PC-9 (cell line): ENCODE measurements at regions not wholly inside any gene's neighbourhood (a gene's known extent, or its start where the extent isn't known, plus 50 kb on each side); places are given as distances from the start of the nearest gene placed in this dataset.

Source experiments
- BruUV-seq: library from RNA; stranded (reverse); fragments of 400-500 nt; replicated peaks from 2 replicates; lab custom pipeline; 2021; lab: Mats Ljungman, UMichigan
- CTCF ChIA-PET: fragments of 300-600 bp; sonication (Branson Sonifier 250); formaldehyde crosslinking; loops from one replicate; lab custom pipeline; 2022; ENCODE audit warnings: antibody characterized with exemption; lab: Charles Lee
- POLR2A ChIA-PET: fragments of 300-600 bp; sonication (Branson Sonifier 250); formaldehyde crosslinking; loops from one replicate; lab custom pipeline; 2022; ENCODE audit warnings: antibody characterized with exemption; ENCODE audit not compliant: unreplicated experiment; lab: Charles Lee
- DNase-seq, 2 experiments: peaks; one replicate each; pipeline versions ENCODE4 v3.0.0 to v3.0.0-alpha.2; 2015 to 2022; ENCODE audit warnings: mixed read lengths in 1 of 2
- H2AFZ ChIP-seq: fragments of 200-600 bp; sonication (generic); 2 replicates; pipeline ENCODE4 v1.8.1; 2017; ENCODE audit warnings: antibody characterized with exemption
- H3F3A ChIP-seq: fragments of 200-600 bp; sonication (generic); 2 replicates; pipeline ENCODE4 v1.8.1; 2017; ENCODE audit warnings: antibody characterized with exemption, mild to moderate bottlenecking, low read depth; ENCODE audit not compliant: insufficient read depth
- H3K27ac ChIP-seq: fragments of 200-600 bp; sonication (generic); 2 replicates; pipeline ENCODE4 v1.6.1; 2016; ENCODE audit warnings: mixed run types
- H3K27me3 ChIP-seq: fragments of 200-600 bp; sonication (generic); 2 replicates; pipeline ENCODE4 v1.6.1; 2016; ENCODE audit warnings: low read depth, mixed run types; ENCODE audit not compliant: insufficient read depth
- H3K36me3 ChIP-seq: fragments of 200-600 bp; sonication (generic); 2 replicates; pipeline ENCODE4 v1.6.1; 2016; ENCODE audit warnings: low read depth, mixed run types
- H3K4me1 ChIP-seq: fragments of 200-600 bp; sonication (generic); replicated peaks from 2 replicates; pipeline ENCODE4 v1.6.1; 2016; ENCODE audit warnings: mixed run types; ENCODE audit not compliant: insufficient read depth
- H3K4me2 ChIP-seq: fragments of 200-600 bp; sonication (generic); 2 replicates; pipeline ENCODE4 v1.6.1; 2017; ENCODE audit warnings: mixed run types
- H3K4me3 ChIP-seq: fragments of 200-600 bp; sonication (generic); 2 replicates; pipeline ENCODE4 v1.6.1; 2016; ENCODE audit warnings: mixed run types
- H3K79me2 ChIP-seq: fragments of 200-600 bp; sonication (generic); 2 replicates; pipeline ENCODE4 v1.6.1; 2017; ENCODE audit warnings: low read depth, mixed run types
- H3K9me2 ChIP-seq: fragments of 200-600 bp; sonication (generic); 2 replicates; pipeline ENCODE4 v1.8.1; 2017; ENCODE audit warnings: mild to moderate bottlenecking; ENCODE audit not compliant: insufficient read depth
- H3K9me3 ChIP-seq: fragments of 200-600 bp; sonication (generic); 2 replicates; pipeline ENCODE4 v1.8.1; 2016; ENCODE audit warnings: low read depth; ENCODE audit not compliant: insufficient read depth
- H4K20me1 ChIP-seq: fragments of 200-600 bp; sonication (generic); 2 replicates; pipeline ENCODE4 v1.8.1; 2017; ENCODE audit not compliant: insufficient read depth
- EZH2 ChIP-seq: fragments of 200-600 bp; sonication (generic); IDR thresholded peaks from 2 replicates; pipeline ENCODE4 v1.8.0; 2017; ENCODE audit warnings: antibody characterized with exemption, low read depth
- intact Hi-C: fragments of 100-400 bp; cut with micrococcal nuclease; formaldehyde crosslinking; loops from one replicate; pipeline ENCODE4 v1.10.0; 2022; ENCODE audit not compliant: unreplicated experiment
- TF ChIP-seq, protein P1 (sequence below): fragments of 200-600 bp; sonication (generic); conservative IDR thresholded peaks from 2 replicates; pipeline ENCODE4 v1.6.1; 2017; ENCODE audit warnings: mixed run types, antibody characterized with exemption, mild to moderate bottlenecking, moderate library complexity

DNA sequence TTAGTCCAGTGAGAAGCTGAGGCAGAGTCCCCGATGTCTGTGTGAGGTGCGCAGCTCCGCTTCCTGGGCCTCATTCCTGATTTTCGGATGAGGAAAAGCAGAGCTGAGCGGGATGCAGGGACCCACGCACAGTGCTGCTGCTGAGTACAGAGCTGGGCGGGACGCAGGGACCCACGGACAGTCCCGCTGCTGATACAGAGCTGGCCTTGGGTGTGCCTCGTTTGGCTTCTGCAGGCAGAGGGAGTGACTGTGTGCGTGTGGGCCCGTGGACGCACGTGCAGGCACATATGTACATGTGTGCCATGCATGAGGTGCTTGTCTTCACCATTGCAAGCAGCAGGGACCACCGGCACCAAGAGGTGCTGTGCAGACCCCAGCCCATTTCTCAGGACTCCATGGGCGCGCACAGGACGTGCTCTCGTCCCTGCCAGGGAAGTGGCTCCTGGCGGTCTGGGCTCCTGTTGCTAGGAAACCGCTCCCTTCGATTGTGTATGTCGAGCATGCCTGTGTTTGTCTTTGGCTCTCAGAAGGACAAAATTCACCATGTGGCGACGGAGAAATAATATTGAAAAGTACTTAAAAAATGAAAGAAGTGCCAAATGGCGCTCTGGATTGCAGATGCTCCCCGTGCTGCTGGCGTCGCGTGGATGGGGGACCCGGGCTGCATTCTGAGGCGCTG lies 303.8 kb upstream of the MKI67 start:
- BruUV-seq, result no TSS peak
- Histone ChIP-seq H3K4me3 (no peak overlapping the region), H3K27me3 (peaks cover 30% of the 10 kb centered on the region; the same call in 1 of the 2 replicates), H2AFZ (no peak overlapping the region), H3K4me2 (no peak overlapping the region), H3K9me2 (no peaks in the 10 kb centered on the region), H3K79me2 (no peaks in the 10 kb centered on the region), H3K4me1 (no peaks in the 10 kb centered on the region), H3F3A (no peaks in the 10 kb centered on the region), H3K36me3 (no peaks in the 10 kb centered on the region), H4K20me1 (no peaks in the 10 kb centered on the region), H3K27ac (no peak overlapping the region), H3K9me3 (no peaks in the 10 kb centered on the region)
- ChIA-PET CTCF (no interaction called here), POLR2A (no interaction called here)
- TF ChIP-seq, protein P1, sequence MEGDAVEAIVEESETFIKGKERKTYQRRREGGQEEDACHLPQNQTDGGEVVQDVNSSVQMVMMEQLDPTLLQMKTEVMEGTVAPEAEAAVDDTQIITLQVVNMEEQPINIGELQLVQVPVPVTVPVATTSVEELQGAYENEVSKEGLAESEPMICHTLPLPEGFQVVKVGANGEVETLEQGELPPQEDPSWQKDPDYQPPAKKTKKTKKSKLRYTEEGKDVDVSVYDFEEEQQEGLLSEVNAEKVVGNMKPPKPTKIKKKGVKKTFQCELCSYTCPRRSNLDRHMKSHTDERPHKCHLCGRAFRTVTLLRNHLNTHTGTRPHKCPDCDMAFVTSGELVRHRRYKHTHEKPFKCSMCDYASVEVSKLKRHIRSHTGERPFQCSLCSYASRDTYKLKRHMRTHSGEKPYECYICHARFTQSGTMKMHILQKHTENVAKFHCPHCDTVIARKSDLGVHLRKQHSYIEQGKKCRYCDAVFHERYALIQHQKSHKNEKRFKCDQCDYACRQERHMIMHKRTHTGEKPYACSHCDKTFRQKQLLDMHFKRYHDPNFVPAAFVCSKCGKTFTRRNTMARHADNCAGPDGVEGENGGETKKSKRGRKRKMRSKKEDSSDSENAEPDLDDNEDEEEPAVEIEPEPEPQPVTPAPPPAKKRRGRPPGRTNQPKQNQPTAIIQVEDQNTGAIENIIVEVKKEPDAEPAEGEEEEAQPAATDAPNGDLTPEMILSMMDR, result no peak
- no peak for TF ChIP-seq EZH2
- DNase-seq, result no peak
- intact Hi-C loops, result no loop called here

DNA sequence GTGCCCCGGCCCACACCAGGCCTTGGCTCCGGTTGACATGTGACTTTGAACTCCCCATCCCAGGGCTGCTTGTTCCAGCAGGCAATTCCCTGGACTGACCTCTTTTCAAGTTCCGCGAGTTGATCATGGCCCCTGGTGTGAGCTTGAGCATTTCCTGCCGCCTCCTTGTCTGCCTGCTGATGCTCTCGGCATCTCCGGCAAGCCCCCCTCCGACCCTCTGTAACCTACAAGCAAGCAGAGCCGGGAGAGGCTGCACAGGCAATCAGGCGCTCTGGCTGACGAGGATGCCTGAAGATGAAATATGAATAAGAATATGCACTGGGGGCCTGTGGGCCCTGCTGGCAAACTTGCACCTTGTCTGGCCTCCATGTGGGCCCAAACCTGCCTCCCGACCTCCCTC lies 304.9 kb upstream of the MKI67 start:
- CTCF ChIA-PET, result no interaction called here
- H3K27ac ChIP-seq, result no peak overlapping the region
- H3K9me3 ChIP-seq, result no peaks in the 10 kb centered on the region
- DNase-seq, result no peak
- no TSS peak for BruUV-seq
- no peak overlapping the region for H3K4me3 ChIP-seq
- no peaks in the 10 kb centered on the region for H3K9me2 ChIP-seq
- H3K36me3 ChIP-seq, result no peaks in the 10 kb centered on the region
- intact Hi-C loops, result no loop called here
- POLR2A ChIA-PET, result no interaction called here
- no peaks in the 10 kb centered on the region for H3K4me1 ChIP-seq
- no peak for TF ChIP-seq EZH2
- TF ChIP-seq, protein P1, result no peak
- no peaks in the 10 kb centered on the region for H4K20me1 ChIP-seq
- H3K79me2 ChIP-seq, result no peaks in the 10 kb centered on the region
- peaks cover 31% of the 10 kb centered on the region for H3K27me3 ChIP-seq
- H3F3A ChIP-seq, result no peaks in the 10 kb centered on the region
- no peak overlapping the region for H2AFZ ChIP-seq
- no peak overlapping the region for H3K4me2 ChIP-seq

DNA sequence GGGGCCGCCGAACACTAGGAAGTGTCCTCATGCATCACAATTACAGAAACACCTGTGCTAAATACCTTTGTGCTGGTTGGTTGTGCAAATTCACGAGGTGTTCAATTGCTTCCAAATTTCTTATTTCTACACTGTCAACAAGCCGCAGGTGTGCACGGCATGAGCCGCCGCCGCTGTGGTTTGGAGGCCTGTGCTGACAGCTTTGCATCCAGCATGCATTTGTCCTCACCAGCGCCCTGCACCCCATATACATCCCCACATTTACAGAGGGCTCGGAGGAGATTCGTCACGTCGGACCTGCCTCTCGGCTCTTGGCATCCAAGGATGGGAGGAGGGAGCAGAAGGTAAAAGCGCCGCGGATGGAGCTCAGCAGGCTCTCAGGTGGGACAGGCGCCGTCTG lies 305.3 kb upstream of the MKI67 start:
- peaks cover 36% of the 10 kb centered on the region for H3K27me3 ChIP-seq
- H3K27ac ChIP-seq, result no peak overlapping the region
- H3F3A ChIP-seq, result no peaks in the 10 kb centered on the region
- H2AFZ ChIP-seq, result no peak overlapping the region
- H3K4me2 ChIP-seq, result no peak overlapping the region
- H3K9me3 ChIP-seq, result no peaks in the 10 kb centered on the region
- POLR2A ChIA-PET, result no interaction called here
- no peaks in the 10 kb centered on the region for H3K9me2 ChIP-seq
- H4K20me1 ChIP-seq, result no peaks in the 10 kb centered on the region
- CTCF ChIA-PET, result no interaction called here
- intact Hi-C loops, result no loop called here
- no peaks in the 10 kb centered on the region for H3K36me3 ChIP-seq
- H3K4me3 ChIP-seq, result no peak overlapping the region
- TF ChIP-seq, protein P1, result no peak
- TF ChIP-seq EZH2, result no peak
- no TSS peak for BruUV-seq
- no peaks in the 10 kb centered on the region for H3K79me2 ChIP-seq
- no peaks in the 10 kb centered on the region for H3K4me1 ChIP-seq
- no peak for DNase-seq
